Thyroid gland (tissue), 4 donors: ENCODE measurements at regions not wholly inside any gene's neighbourhood (a gene's known extent, or its start where the extent isn't known, plus 50 kb on each side); places are given as distances from the start of the nearest gene placed in this dataset.

Experiments
- CTCF ChIP-seq, 6 experiments: fragments of 200-600 bp in 3 of 6; fragments of 450-650 bp in 3 of 6; sonication (generic) in 3 of 6; IDR thresholded peaks; one replicate each; pipeline ENCODE4 v1.5.1; 2016 to 2019; ENCODE audit warnings: antibody characterized with exemption in 6 of 6, mild to moderate bottlenecking in 2 of 6, inconsistent platforms in 1 of 6, moderate library complexity in 1 of 6
- POLR2A ChIP-seq, 2 donors: fragments of 450-650 bp; IDR thresholded peaks; one replicate each; pipeline ENCODE4 v1.6.1; 2017; ENCODE audit warnings: antibody characterized with exemption in 2 of 2, mild to moderate bottlenecking in 2 of 2, moderate library complexity in 1 of 2

- TF ChIP-seq CTCF (IDR thresholded peaks at IDR 0.05) (no peak), POLR2A (IDR thresholded peaks at IDR 0.05) (no peak)
Measured at GRCh38 chr19:30729451-30729850, 357.3 kb downstream of the ZNF536 start.
